Gastrocnemius medialis (tissue), 4 donors: ENCODE measurements at regions not wholly inside any gene's neighbourhood (a gene's known extent, or its start where the extent isn't known, plus 50 kb on each side); places are given as distances from the start of the nearest gene placed in this dataset.

Experiments used
- ATAC-seq, 2 donors: fragments of 150-250 bp; one replicate each; pipeline ENCODE4 v1.9.1; 2016
- DNase-seq, 2 donors: peaks; one replicate each; pipeline ENCODE4 v3.0.0-alpha.2; 2019
- H3K27ac ChIP-seq, 4 donors: fragments of 200-600 bp; sonication (generic); 1 replicate in 1 of 4; 2 replicates in 3 of 4; pipeline ENCODE4 v1.5.1; 2016 to 2018; ENCODE audit warnings: mild to moderate bottlenecking in 2 of 4, moderate library complexity in 1 of 4
- H3K27me3 ChIP-seq, 3 donors: fragments of 200-600 bp; sonication (generic) in 2 of 3; 1 replicate in 1 of 3; 2 replicates in 2 of 3; pipeline versions ENCODE4 v1.5.1 to v1.6.0; 2016 to 2019; ENCODE audit warnings: mild to moderate bottlenecking in 1 of 3, moderate library complexity in 1 of 3
- H3K36me3 ChIP-seq, 2 donors: fragments of 200-600 bp; sonication (generic) in 1 of 2; one replicate each; pipeline ENCODE4 v1.5.1; 2017 to 2018
- H3K4me1 ChIP-seq, 2 donors: fragments of 200-600 bp; sonication (generic) in 1 of 2; one replicate each; pipeline ENCODE4 v1.5.1; 2016 to 2017; ENCODE audit warnings: mild to moderate bottlenecking in 2 of 2
- H3K4me3 ChIP-seq, 4 donors: fragments of 200-600 bp; sonication (generic) in 3 of 4; 1 replicate in 1 of 4; 2 replicates in 3 of 4; pipeline ENCODE4 v1.5.1; 2016 to 2019; ENCODE audit warnings: mild to moderate bottlenecking in 2 of 4
- H3K9me3 ChIP-seq, 3 donors: fragments of 200-600 bp; sonication (generic) in 2 of 3; 1 replicate in 1 of 3; 2 replicates in 2 of 3; pipeline ENCODE4 v1.5.1; 2016 to 2019
- POLR2A ChIP-seq, 2 donors: fragments of 450-650 bp; IDR thresholded peaks; one replicate each; pipeline ENCODE4 v1.6.1; 2017; ENCODE audit warnings: antibody characterized with exemption in 2 of 2, mild to moderate bottlenecking in 2 of 2, moderate library complexity in 2 of 2
- in situ Hi-C, 4 donors: fragments of 200-750 bp; cut with MboI; loops; one replicate each; pipeline versions ENCODE4 v1.15.0 to v1.8.0; 2017; ENCODE audit warnings: low sequenced_read_pairs in 4 of 4
- intact Hi-C: fragments of 100-400 bp; cut with DNase I; formaldehyde crosslinking; loops from one replicate; pipeline ENCODE4 v1.15.1; 2023; ENCODE audit warnings: low total_unique reads
- TF ChIP-seq, protein P1 (sequence below), 5 experiments: fragments of 450-650 bp in 3 of 5; fragments of 200-600 bp in 2 of 5; sonication (generic) in 2 of 5; IDR thresholded peaks in 4 of 5; conservative IDR thresholded peaks in 1 of 5; 1 replicate in 4 of 5; 2 replicates in 1 of 5; pipeline ENCODE4 v1.5.1; 2016 to 2019; ENCODE audit warnings: antibody characterized with exemption in 5 of 5, mild to moderate bottlenecking in 3 of 5, moderate library complexity in 3 of 5

DNA sequence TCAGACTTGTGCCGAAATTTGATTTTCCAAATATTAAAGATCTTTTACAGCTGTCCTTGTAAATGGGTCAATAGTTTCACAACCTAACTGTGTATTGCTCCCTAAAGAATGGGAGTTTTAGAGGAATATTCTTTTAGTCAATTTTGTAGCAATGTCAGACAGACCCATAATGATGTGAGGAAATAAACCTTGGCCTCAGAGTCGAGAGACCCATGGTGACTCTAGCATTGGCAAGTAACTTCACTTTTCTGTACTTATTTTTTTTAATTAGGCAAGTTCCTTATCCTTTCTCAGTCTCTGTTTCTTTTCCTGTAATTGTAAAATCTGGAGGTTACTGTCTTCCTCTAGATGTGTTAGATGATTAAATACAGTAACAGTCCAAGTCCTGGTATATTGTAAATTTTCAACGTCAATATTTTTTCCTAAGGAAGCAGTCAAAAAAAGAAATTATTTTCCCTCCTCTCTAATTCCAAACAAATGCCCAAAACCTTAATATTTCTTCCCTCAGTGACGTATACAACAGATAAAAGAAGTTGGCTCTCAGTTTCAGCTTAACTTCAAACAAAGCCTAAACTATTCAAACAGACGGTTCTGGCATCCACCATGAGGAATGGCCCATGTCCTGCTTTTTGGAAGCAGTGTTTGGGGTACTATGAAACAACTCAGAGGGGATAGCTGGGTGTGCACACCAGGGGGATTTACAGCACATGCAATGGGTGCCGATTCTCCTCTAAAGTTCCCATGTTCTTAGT lies 466.7 kb downstream of the TNS1 start:
- Histone ChIP-seq H3K27ac (no peak overlapping the region), H3K27me3 (no peaks in the 10 kb centered on the region), H3K4me3 (no peak overlapping the region), H3K36me3 (no peaks in the 10 kb centered on the region), H3K9me3 (no peaks in the 10 kb centered on the region), H3K4me1 (no peaks in the 10 kb centered on the region)
- in situ Hi-C loops (no loop called here), intact Hi-C loops (no loop called here)
- no peak for TF ChIP-seq POLR2A (IDR thresholded peaks at IDR 0.05)
- TF ChIP-seq, protein P1, sequence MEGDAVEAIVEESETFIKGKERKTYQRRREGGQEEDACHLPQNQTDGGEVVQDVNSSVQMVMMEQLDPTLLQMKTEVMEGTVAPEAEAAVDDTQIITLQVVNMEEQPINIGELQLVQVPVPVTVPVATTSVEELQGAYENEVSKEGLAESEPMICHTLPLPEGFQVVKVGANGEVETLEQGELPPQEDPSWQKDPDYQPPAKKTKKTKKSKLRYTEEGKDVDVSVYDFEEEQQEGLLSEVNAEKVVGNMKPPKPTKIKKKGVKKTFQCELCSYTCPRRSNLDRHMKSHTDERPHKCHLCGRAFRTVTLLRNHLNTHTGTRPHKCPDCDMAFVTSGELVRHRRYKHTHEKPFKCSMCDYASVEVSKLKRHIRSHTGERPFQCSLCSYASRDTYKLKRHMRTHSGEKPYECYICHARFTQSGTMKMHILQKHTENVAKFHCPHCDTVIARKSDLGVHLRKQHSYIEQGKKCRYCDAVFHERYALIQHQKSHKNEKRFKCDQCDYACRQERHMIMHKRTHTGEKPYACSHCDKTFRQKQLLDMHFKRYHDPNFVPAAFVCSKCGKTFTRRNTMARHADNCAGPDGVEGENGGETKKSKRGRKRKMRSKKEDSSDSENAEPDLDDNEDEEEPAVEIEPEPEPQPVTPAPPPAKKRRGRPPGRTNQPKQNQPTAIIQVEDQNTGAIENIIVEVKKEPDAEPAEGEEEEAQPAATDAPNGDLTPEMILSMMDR (IDR thresholded peaks at IDR 0.05 in 4 of 5, conservative IDR thresholded peaks at IDR 0.05 in 1 of 5), result no peak
- no peak for ATAC-seq
- no peak for DNase-seq

DNA sequence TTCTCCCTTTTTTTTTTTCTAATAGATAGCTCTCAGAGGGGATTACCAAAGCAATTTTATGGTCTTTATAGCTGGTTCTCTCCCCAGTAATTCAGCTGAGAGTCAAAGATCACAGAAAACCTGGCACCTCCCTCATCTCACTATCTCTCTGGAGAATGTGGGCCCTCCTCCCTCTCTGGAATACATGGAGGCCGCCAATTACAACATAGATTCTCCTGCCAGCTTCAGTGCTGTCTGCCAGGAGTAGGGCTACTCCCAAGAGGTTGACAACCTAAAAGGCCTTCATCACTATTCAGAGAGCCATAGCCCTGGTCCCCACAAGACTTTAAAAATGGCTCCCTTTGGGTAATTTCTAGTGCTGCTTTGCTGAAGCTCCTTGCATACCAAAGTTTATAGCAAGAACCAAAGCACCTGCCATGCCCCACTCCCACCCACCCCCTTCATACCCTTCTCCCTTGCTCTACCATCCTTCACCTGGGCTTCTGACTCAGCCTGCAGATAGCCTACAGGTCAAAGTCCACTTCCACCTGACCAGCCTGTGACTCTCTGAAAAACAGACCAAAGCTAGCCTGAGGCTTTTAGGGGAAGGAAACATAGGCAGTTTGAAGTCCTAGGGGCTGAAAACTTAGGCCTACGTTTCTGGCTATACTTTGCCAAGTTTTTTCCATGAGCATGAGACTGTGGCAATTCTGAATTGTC lies 472.3 kb downstream of the TNS1 start:
- DNase-seq (no peak), ATAC-seq (peak in 1 of 2 donors; percentile 44)
- intact Hi-C loops, result no loop called here
- in situ Hi-C loops, result no loop called here
- no peaks in the 10 kb centered on the region for H3K4me1 ChIP-seq
- no peak overlapping the region for H3K27ac ChIP-seq
- H3K4me3 ChIP-seq, result no peak overlapping the region
- TF ChIP-seq, protein P1 (IDR thresholded peaks at IDR 0.05 in 4 of 5, conservative IDR thresholded peaks at IDR 0.05 in 1 of 5), result no peak
- TF ChIP-seq POLR2A (IDR thresholded peaks at IDR 0.05), result no peak
- no peaks in the 10 kb centered on the region for H3K27me3 ChIP-seq
- no peaks in the 10 kb centered on the region for H3K9me3 ChIP-seq
- no peaks in the 10 kb centered on the region for H3K36me3 ChIP-seq

DNA sequence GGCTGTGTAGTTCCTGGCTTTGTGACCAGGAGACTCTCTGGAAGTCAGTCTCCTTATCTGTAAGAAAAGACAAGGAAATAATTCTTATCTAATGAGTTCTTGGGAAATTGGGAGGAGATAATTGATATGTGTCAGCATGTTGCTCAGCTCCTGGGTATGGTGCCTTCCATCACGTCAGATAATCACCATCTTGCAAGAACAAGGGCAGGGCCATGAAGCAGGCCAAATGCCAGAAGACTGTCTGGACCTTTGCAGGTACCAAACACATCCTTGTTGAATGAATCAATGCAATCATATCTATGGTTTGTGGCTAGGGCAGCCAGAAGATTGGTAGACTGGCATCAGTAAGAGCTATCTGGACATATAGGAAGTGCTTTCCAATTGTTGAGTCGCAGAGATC lies 473.5 kb downstream of the TNS1 start:
- ATAC-seq (no peak), DNase-seq (no peak)
- Histone ChIP-seq H3K36me3 (no peaks in the 10 kb centered on the region), H3K4me1 (no peaks in the 10 kb centered on the region), H3K4me3 (no peak overlapping the region), H3K27ac (no peak overlapping the region), H3K27me3 (no peaks in the 10 kb centered on the region), H3K9me3 (no peaks in the 10 kb centered on the region)
- in situ Hi-C loops, result no loop called here
- TF ChIP-seq, protein P1 (IDR thresholded peaks at IDR 0.05 in 4 of 5, conservative IDR thresholded peaks at IDR 0.05 in 1 of 5), result no peak
- no peak for TF ChIP-seq POLR2A (IDR thresholded peaks at IDR 0.05)
- intact Hi-C loops, result no loop called here

DNA sequence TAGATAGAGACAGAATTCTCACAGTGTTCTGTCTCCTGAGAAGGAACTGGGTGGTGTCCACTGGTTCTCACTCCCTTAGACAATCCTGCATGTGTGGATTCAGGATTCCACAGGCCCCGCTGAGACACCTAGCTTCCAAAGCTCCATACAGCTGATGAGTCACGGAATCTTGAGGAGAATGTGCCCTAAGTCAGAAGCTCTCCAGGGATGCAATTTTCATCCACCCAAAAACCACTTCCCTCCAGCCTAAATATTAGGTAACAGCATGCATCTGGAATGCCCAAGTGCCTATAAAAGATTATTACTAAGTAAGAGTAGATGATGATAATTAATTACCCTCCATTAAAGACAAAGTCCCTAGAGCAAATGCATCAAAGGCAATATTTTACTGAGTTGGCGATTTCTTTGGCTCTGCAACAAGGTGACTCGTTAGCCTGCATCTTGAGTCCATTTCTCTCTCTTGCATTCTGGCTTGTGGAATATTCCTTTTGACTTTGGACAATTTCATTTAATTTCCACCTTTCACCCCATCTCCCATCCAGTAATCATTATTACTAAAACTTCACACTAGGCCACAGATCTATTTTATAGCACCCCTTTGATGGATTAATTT lies 475.1 kb downstream of the TNS1 start:
- Histone ChIP-seq H3K36me3 (no peaks in the 10 kb centered on the region), H3K4me3 (no peak overlapping the region), H3K27me3 (no peaks in the 10 kb centered on the region), H3K9me3 (no peaks in the 10 kb centered on the region), H3K27ac (no peak overlapping the region), H3K4me1 (no peaks in the 10 kb centered on the region)
- intact Hi-C loops (no loop called here), in situ Hi-C loops (no loop called here)
- TF ChIP-seq POLR2A (IDR thresholded peaks at IDR 0.05), result no peak
- TF ChIP-seq, protein P1 (IDR thresholded peaks at IDR 0.05 in 4 of 5, conservative IDR thresholded peaks at IDR 0.05 in 1 of 5), result no peak
- DNase-seq, result peak in 1 of 2 donors; percentile 22
- no peak for ATAC-seq
